Nucleus accumbens (tissue), 56 donors: ENCODE measurements at regions not wholly inside any gene's neighbourhood (a gene's known extent, or its start where the extent isn't known, plus 50 kb on each side); places are given as distances from the start of the nearest gene placed in this dataset.
"Not testable (repeated sequence)": the region's sequence is repeated elsewhere in the genome, so short reads cannot be mapped to it uniquely, and the experiment has no call there.

ENCODE experiments used
- DNase-seq, 56 donors: peaks; one replicate each; lab custom pipeline; 2025; lab: John Stamatoyannopoulos, UW

DNA sequence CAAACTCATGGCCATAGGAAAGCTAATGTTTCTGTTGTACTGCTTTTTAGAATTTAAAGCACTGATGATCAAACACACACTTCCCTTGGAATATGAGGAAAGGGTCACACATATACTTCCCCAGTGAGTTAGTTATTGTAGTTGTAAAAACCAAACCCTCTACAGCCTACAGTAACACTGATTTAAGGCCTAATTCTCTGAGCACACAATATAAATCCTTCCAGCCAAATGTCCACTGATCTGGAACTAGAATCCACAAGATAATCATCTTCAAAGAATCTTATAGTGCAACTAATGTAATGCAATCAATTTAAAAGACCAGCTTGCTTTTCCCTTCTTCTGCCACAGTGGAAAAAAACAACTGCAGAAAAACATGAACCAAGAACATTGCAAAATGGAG is 219.3 kb downstream of the CAAP1 start:
- DNase-seq: no peak

DNA sequence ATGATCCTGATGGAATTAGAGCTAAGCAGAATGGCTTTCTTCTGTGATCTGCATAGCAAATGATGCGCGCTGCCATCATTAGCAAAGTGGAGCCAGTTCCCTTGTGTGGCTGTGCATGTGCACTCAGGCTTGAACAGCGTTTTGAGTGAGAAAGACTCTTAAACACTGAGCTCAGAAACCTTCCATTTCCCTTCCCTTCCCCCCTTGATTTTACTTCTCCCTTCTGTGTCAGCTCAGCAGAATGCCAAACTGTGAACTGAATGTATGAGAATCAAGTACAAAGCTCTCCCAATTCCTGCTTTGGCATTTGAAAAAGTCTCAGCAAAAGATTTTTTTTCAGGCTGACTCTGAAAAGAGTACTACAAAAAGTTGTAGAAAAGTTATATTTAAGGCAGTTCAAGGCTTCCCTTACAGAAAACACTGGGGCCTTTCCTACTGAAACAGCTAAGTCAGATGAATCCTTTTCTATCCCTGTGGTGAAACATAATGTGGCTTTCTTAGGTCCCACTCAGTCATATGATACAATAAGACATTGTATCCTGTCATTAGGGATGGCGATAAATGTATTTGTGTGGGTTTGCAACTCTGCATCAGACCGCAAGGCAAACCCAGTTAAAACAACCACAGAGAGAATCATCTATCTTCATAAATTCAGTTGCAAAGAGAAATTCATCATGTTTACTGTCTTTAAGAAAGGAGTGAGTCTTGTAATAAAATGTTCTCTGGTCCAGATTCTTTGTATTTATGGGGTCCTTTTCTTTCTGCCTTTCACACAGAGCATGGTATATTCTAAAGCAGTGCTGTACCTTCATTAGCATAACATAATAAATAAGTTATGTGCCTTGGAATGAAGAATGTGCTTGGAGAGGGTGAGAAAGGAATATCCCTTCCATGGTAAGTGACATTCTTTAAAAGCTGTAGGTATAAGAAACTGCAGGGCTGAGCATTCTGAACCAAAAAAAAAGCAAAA is 222.6 kb downstream of the CAAP1 start:
- DNase-seq: peak in 10 of 56 donors; percentile 1 to 36 (median 8)

DNA sequence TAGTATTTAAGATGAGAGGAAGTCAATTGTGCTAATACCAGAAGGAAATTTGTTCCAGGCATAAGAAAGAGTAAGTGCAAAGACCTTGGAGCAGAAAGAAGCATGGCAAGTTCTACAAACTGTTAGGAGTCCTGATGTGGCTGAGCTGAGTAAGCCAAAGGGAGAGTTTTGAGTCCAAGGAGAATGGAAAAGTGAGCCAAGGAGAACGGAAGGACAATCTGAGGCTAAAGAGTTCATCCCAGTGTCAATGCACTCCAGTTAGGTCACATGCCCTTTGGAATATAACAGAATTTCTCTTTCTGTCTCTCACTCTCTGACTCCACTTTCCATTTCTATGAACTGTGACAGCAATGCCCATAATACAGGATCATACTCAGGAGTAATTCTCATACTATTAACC is 224.7 kb downstream of the CAAP1 start:
- DNase-seq: no peak

DNA sequence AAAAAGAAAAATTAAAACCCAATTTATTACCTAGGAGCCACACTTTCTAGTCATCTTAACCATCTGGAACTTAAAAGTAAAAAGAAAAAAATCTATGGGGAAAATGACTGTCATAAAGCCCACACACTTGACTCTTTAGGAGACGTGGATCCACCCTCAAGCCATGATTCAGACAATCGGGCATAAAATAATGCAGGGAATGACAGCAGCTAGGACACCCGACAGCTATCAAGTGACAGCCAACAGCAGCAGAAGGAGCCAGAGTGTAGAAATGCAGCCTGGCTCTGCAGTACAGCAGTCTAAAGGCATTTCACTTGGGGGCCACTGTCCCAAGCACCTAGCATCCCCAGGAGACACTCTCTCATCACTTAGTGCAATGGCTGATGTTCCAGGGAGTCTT is 226.9 kb downstream of the CAAP1 start:
- peak in 11 of 56 donors; percentile 4 to 32 (median 9) for DNase-seq

DNA sequence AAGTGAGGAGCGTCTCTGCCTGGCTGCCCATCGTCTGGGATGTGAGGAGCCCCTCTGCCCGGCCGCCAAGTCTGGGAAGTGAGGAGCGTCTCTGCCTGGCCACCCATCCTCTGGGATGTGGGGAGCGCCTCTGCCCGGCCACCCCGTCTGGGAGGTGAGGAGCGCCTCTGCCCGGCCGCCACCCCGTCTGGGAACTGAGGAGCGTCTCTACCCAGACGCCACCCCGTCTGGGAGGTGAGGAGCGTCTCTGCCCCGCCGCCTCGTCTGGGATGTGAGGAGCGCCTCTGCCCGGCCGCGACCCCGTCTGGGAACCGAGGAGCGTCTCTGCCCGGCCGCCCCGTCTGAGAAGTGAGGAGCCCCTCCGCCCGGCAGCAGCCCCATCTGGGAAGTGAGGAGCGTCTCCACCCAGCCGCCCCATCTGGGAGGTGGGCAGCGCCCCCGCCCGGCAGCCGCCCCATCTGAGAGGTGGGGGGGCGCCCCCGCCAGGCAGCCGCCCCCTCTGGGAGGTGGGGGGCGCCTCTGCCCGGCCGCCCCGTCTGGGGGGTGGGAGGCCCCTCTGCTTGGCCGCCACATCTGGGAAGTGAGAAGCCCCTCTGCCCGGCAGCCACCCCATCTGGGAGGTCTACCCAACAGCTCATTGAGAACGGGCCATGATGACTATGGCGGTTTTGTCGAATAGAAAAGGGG is 228.4 kb downstream of the CAAP1 start:
- not testable (repeated sequence) for DNase-seq

DNA sequence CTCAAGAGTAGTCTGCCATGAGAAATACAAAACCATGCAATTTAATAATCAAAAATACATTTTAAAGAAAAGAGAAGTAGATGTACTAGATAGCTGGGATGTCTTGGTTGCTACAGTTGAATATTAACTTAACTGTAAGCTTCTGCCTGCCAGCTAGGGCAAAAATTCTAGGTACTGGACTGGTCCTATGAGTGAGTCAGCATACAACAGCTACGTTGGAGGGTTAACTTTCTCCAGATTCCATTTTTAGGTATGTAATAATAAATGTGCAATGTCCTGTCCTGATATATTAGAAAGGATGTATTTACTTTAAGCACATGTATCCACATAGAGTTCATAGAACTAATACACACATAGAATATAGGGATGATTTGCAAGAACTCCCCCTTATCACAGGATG is 230.1 kb downstream of the CAAP1 start:
- DNase-seq: no peak

DNA sequence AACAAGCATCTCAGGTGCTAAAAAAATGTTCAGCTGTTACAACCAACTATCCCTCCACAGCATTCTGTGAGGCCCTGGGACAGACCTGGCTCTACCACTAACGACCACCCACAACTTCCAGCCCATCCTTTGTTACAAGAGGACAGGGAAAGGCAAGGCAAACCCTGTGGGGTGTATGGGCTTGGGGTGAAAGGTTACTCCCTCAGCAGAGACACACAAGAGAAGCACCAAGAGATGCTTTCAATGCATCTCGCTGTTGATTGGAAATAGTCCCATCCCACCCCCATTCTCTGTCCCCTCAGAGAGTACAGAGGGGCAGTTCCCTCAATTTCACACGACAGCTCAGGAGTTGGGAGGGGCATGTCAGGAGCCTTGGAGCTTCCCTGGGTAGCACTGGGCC is 234.1 kb downstream of the CAAP1 start:
- no peak for DNase-seq

DNA sequence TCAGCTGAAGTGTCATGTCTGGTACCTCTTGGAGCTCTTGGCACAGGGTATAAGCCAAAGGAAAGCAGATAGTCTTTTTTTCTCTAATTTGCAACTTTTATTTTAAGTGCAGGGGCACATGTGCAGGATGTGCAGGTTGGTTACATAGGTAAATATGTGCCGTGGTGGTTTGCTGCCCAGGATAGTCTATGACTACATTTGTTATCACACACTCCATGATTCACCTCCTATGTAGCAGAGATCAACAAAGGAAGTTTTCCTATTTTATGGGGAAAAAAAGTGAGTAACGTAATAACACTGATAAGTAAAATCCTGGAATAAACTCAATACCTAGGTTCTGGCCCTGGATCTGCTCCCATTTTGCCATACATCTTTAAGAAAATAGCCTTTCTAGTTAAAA is 234.6 kb downstream of the CAAP1 start:
- no peak for DNase-seq

DNA sequence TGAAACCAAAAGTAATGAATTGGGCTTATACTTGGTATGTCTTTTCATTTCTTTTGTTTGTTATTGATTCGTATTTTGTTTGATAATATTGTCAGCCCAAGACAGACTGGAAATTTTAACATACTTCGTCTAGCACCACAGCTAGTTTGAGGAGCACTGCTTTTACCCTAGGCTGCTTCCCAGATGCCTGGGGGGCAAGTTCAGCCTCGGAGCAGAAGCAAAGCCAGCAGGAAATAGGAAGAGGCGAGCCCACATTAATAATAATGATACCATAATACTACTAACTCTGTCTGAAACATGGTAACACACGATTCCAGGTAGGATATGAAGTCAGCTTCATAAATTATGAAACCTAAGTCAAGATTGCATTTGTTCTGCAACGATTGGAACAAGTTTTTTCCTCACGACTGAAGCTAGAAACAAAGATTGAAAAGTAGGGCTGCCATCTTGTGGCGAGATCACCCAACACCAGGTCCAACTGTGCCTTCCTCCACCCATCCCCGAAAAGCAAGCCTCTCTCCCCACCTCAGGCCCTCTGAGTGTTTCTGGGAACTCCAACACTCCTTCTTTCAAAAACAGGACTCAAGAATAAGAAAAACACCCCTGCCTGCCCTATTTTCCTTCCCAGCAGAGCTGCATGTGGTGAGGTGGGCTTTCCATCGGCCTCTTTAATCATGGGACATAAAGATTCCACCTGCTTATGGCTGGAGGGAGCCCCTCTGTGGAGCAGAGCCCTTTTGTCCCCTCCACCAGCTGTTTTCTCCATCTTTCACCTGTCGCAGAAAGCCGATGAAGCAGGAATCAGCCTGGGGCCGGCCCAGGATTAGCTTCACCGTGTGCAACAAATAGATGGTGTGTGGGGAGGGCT is 236.4 kb downstream of the CAAP1 start:
- peak in 27 of 56 donors; percentile 2 to 63 (median 15) for DNase-seq

DNA sequence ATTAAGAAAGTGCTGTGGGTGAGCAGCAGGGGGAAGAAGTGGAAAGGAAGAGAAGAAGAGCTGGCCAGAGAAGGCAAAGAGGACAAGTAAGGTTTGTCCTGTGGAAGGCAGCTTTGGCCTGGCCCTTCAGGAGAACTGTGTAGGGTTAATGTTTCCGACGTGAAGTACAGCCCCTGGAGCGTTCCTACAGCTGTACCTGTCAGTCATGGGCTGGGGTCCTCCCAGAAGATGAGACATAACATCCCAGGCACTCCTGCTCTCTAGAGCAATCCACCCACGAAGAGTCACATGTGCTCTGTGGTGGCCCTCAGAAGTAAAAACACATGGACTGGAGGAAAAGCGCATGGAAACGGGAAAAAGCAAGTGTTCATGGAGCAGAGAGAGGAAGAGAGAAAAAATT is 237.4 kb downstream of the CAAP1 start:
- DNase-seq: no peak

DNA sequence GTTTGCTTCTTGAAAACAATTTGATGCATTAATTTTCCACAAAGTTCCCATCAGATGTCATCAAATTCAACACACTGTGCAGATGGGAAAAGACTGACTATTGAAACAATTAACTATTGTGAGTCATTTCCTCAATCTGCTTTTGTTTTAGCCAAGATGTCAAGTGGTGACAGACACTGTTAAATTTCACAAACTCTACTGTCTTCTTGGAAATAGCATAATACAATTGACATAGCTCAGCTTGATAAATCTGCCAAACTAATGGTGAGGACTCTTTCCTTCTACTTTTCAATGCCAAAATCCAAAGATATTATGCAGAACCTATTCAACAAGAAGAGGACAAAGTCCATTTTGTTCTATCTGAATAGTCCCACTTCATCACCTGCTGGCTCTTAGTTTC is 242.3 kb downstream of the CAAP1 start:
- no peak for DNase-seq

DNA sequence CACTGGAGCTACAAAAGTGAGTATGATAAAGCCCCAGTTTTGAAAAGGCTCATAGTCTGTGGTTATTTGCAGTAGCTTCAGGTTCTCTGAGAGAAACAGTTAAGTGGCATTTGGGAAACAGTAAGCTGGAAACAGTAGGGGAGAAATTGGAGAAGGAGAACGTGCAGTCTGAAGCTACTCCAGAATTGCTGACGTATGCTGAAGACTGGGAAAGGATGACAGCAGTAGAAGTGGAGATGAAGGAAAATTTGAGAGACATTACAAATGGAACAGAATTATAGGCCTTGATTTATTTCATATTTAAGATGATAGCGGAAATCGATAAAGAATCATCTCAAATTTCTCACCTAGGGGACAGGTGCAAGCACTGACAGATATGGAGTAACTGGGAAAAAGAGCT is 248.8 kb downstream of the CAAP1 start:
- DNase-seq: no peak

DNA sequence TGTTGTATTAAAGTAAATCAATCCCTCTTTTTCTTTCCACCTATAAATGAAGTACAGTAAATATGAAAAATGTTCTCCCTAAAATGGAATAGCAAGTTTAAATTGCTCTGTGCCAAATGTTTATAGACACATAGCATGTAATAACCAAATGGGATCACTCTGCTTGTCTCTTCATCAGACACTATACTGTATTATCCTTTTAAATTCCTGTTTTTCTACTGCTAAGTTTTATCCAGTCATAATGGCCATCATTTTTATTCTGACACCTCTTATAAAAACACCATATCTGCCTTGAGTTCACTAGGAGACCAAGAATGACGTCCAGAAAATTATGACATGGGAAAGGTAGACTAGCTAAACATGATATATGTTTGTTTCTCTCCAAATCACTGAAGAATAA is 252.8 kb downstream of the CAAP1 start:
- DNase-seq: no peak

DNA sequence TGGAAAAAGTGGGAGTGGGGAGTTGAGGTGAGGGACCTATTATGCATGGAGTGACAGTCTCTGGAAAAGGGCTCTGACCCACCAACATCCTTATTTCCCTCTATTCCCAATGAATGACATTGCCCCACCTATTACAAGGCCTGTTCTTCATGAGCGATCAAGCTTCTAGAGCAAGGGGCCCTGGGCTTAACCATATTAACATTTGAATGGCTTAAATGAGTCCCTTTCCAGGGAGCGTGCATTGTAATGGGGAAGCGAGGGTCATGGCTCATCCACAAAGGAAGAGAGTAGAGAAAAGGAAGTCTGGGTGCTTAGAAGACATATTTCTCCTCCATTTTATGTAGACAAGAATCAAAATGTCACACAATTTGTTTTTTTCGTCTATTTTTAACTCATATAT is 255.5 kb downstream of the CAAP1 start:
- no peak for DNase-seq

DNA sequence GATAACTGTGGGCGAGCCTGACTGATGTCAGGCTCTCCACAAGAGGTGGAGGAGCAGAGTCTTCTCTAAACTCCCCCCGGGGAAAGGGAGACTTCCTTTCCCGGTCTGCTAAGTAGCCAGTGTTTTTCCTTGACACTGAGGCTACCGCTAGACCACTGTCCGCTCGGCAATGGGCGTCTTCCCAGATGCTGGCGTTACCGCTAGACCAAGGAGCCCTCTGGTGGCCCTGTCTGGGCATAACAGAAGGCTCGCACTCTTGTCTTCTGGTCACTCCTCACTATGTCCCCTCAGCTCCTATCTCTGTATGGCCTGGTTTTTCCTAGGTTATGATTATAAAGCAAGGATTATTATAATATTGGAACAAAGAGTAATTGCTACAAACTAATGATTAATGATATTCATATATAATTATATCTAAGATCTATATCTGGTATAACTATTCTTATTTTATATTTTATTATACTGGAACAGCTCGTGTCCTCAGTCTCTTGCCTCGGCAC is 278.7 kb downstream of the CAAP1 start:
- peak in 1 of 56 donors; percentile 1 for DNase-seq

DNA sequence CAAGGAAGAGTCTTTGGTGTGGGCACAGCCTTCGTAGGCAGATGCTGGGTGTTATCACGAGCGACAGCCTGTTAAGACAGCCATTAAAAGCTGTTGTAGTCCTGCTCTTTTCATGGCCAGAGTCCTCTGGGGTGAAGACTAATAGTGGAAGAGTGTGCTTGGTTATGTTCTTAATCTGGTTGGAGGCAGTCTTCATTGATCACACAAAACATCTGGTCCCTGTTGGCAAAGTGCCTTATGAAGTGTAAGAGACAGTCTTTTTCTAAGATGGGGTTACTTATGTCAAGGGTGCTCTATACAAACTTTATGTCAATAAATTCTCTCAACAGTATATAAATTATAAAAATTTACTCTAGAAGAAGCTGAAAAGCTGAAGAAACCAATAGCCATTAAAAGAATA is 280.4 kb downstream of the CAAP1 start:
- DNase-seq: no peak

DNA sequence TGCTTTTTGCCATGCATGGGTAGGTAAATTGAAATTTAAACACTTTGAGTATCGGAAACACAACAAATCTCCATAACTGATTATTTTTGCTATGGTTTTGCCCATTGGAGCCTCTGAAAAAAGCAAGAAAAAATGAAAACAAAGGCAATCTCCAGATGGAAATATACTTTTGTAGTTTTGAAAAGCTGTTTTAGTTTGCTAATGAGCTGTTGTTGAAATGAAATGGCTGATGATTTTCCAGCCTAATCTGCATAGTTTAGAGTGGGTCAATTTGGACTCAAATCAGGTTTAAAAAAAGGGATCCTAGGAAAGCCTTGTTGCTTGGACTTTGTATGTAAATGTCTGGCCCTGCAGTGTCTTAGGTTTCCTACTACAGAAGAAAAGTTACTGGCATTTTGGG is 285.8 kb downstream of the CAAP1 start:
- DNase-seq: no peak

DNA sequence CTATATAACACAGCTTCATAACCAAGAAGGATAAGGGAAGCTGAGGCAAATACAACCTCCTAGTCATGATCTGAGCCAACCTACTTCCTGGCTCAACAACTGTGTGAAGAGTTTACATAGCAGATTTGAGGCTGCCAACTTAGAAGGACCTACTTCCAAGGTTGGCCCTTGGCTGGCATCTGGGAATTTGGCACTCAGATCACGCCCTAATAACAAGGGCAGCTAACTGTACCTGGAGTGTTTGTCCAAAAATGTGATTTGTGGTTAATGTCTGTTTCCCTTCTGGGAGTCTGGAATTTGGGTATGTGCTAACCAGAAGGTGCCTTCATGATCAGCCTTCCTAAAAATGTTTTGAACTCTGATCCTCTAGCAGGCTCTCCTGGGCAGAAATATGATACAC is 287.2 kb downstream of the CAAP1 start:
- DNase-seq: no peak

DNA sequence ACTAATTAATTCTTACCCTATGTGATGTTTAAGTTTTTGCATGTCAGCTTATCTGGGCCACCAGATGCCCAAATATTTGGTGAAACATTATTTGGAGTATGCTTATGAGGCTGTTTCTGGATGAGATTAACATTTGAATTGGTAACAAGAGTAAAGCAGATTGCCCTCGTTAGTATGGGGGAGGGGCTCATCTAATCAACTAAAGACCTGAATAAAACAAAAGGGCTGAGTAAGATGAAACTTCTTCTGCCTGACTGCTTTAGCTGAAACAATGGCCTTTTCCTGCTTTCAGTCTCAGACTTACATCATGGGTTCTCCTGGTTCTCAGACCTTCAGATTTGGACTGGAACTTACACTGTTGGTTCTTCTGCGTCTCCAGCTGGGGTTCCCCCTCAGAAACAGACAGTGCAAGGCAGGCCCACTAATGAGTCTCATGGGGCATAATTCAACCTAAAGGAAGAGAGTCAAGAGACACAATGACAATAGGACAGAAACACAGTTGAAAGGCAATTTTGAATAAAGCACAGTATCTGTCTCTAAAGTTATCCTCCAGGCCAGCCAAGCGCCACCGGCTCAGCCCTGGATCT is 288.4 kb downstream of the CAAP1 start:
- no peak for DNase-seq

DNA sequence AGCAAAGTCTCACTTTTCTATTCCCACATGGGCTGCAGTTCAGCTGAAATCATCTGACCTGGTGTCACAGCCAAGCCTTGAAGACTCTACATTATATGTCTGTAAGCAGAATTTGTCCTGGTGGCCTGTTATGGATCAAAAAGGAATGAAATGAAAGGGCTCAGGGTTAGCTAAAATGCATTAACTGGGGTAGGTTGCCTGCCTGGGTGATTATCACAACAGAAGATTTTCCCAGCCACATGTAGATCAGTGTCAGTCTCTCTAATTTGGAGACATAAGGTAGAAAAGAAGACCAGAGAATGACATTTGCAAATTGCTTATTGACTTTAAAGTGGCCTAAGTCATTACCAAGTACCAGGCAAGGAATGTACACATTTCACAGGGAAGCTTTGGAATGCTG is 289.0 kb downstream of the CAAP1 start:
- DNase-seq: no peak
